NCI-H2196 (cell line): ENCODE measurements at regions not wholly inside any gene's neighbourhood (a gene's known extent, or its start where the extent isn't known, plus 50 kb on each side); places are given as distances from the start of the nearest gene placed in this dataset.

Experiments
- DNase-seq: peaks from one replicate; lab custom pipeline; 2025; ENCODE audit not compliant: unreplicated experiment; lab: John Stamatoyannopoulos, UW

- no peak for DNase-seq
Measured at GRCh38 chr14:30496852-30497251, 62.1 kb upstream of the G2E3 start.

GRCh38 chr14:30499358-30499757 lies 59.6 kb upstream of the G2E3 start:
- DNase-seq = no peak

GRCh38 chr14:30500222-30500621 lies 58.7 kb upstream of the G2E3 start:
- DNase-seq = peak; percentile 38

GRCh38 chr14:30507209-30507608 lies 51.7 kb upstream of the G2E3 start:
- DNase-seq = no peak
